Neural progenitor cell (in vitro differentiated cells): ENCODE measurements at regions not wholly inside any gene's neighbourhood (a gene's known extent, or its start where the extent isn't known, plus 50 kb on each side); places are given as distances from the start of the nearest gene placed in this dataset.

Source experiments
- CTCF ChIP-seq: fragments of 200-600 bp; sonication (generic); IDR thresholded peaks from 2 replicates; pipeline ENCODE4 v1.5.1; 2017; ENCODE audit warnings: antibody characterized with exemption, mild to moderate bottlenecking
- EZH2 ChIP-seq: fragments of 200-600 bp; sonication (generic); IDR thresholded peaks from 2 replicates; pipeline ENCODE4 v1.6.1; 2017; ENCODE audit warnings: antibody characterized with exemption, mild to moderate bottlenecking, moderate library complexity
- EZH2phosphoT487 ChIP-seq: fragments of 200-600 bp; sonication (generic); IDR thresholded peaks from 2 replicates; pipeline ENCODE4 v1.6.1; 2017; ENCODE audit warnings: antibody characterized with exemption

GRCh38 chr3:46100812-46101211 is 73.5 kb upstream of the XCR1 start:
- TF ChIP-seq CTCF (no peak), EZH2 (no peak), EZH2phosphoT487 (no peak)
